ENCODE measurements at regions not wholly inside any gene's neighbourhood (a gene's known extent, or its start where the extent isn't known, plus 50 kb on each side); places are given as distances from the start of the nearest gene placed in this dataset.

DNA sequence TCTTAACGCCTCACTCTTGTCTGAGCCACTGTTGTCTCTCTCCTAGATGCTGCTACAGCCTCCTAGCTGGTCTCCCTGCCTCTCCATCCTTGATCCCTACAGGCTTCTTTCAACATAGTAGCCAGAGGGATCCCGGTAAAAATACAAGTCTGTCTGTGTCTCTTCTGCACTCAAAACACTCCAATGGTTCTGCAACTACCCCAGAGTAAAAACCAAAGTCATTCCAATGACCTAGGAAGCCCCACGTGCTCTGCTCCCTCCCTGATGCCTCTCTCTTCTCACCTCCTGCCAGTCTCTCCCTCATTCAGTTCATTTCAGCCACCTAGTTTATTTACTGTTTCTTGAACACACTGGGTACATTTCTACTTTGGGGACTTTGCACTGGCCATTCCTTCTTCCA is 135.2 kb downstream of the NPIPB5 start:
- TF ChIP-seq POLR2A (IDR thresholded peaks at IDR 0.05) = no peak
- TF ChIP-seq CTCF (IDR thresholded peaks at IDR 0.05) = no peak

All from upper lobe of left lung (tissue), 4 donors.